CD14-positive monocyte (primary cell): ENCODE measurements at regions not wholly inside any gene's neighbourhood (a gene's known extent, or its start where the extent isn't known, plus 50 kb on each side); places are given as distances from the start of the nearest gene placed in this dataset.

ENCODE experiments used
- DNase-seq, 3 donors: peaks; one replicate each; pipeline ENCODE4 v3.0.0-alpha.2; 2011 to 2022
- H2AFZ ChIP-seq: 2 replicates; pipeline ENCODE4 v1.6.0; 2012; ENCODE audit warnings: mild to moderate bottlenecking, low read depth, low read length, inconsistent platforms; ENCODE audit not compliant: insufficient read depth, poor library complexity, severe bottlenecking
- H3K27ac ChIP-seq, 2 donors: 1 replicate in 1 of 2; 2 replicates in 1 of 2; pipeline ENCODE4 v1.5.1; 2012 to 2013; ENCODE audit warnings: low read length in 2 of 2, control low read depth in 1 of 2, inconsistent platforms in 1 of 2, low read depth in 1 of 2, mild to moderate bottlenecking in 1 of 2
- H3K27me3 ChIP-seq, 2 donors: one replicate each; pipeline versions ENCODE4 v1.6.0 to v1.6.1; 2011 to 2013; ENCODE audit warnings: low read length in 2 of 2; ENCODE audit not compliant: control insufficient read depth in 2 of 2, insufficient read depth in 2 of 2
- H3K36me3 ChIP-seq, 2 donors: replicated peaks in 1 of 2; 1 replicate in 1 of 2; 2 replicates in 1 of 2; pipeline versions ENCODE4 v1.5.1 to v1.6.1; 2012 to 2013; ENCODE audit warnings: low read length in 2 of 2, control low read depth in 1 of 2, inconsistent platforms in 1 of 2, mild to moderate bottlenecking in 1 of 2; ENCODE audit not compliant: insufficient read depth in 2 of 2, control insufficient read depth in 1 of 2
- H3K4me1 ChIP-seq, 2 donors: 1 replicate in 1 of 2; 2 replicates in 1 of 2; pipeline versions ENCODE4 v1.5.1 to v1.6.1; 2012 to 2013; ENCODE audit warnings: low read length in 2 of 2, control low read depth in 1 of 2, inconsistent platforms in 1 of 2, mild to moderate bottlenecking in 1 of 2, moderate library complexity in 1 of 2; ENCODE audit not compliant: insufficient read depth in 2 of 2, control insufficient read depth in 1 of 2
- H3K4me2 ChIP-seq: replicated peaks from 2 replicates; pipeline ENCODE3; 2012; ENCODE audit warnings: low read length, moderate library complexity, mild to moderate bottlenecking; ENCODE audit not compliant: poor library complexity, severe bottlenecking; ENCODE audit errors: extremely low read depth
- H3K4me3 ChIP-seq, 3 experiments: fragments of 200-600 bp in 1 of 3; sonication (generic) in 1 of 3; replicated peaks in 1 of 3; 1 replicate in 2 of 3; 2 replicates in 1 of 3; pipeline ENCODE4 v1.5.1; 2011 to 2013; ENCODE audit warnings: low read length in 3 of 3, mild to moderate bottlenecking in 3 of 3, control low read depth in 2 of 3, low read depth in 2 of 3, inconsistent platforms in 1 of 3, moderate library complexity in 1 of 3
- H3K79me2 ChIP-seq: 2 replicates; pipeline ENCODE4 v1.6.0; 2012; ENCODE audit warnings: mild to moderate bottlenecking, control low read depth, inconsistent platforms, low read length, moderate library complexity; ENCODE audit not compliant: insufficient read depth
- H3K9ac ChIP-seq: 2 replicates; pipeline ENCODE4 v1.6.0; 2017; ENCODE audit warnings: low read length, mild to moderate bottlenecking; ENCODE audit not compliant: insufficient read depth, poor library complexity, severe bottlenecking
- H3K9me3 ChIP-seq, 2 donors: replicated peaks in 1 of 2; 1 replicate in 1 of 2; 2 replicates in 1 of 2; pipeline versions ENCODE4 v1.5.1 to v1.6.1; 2012 to 2013; ENCODE audit warnings: low read length in 2 of 2, control low read depth in 1 of 2; ENCODE audit not compliant: control insufficient read depth in 1 of 2, insufficient read depth in 1 of 2
- H4K20me1 ChIP-seq: 2 replicates; pipeline ENCODE4 v1.6.0; 2012; ENCODE audit warnings: mild to moderate bottlenecking, low read length, control low read depth, moderate library complexity; ENCODE audit not compliant: insufficient read depth
- H3K27ac Mint-ChIP-seq, 7 donors: one replicate each; pipeline ENCODE4 v1.8.0; 2020; ENCODE audit warnings: mild to moderate bottlenecking in 7 of 7, mixed read lengths in 7 of 7, moderate library complexity in 6 of 7, inconsistent platforms in 2 of 7
- H3K27me3 Mint-ChIP-seq, 3 donors: one replicate each; pipeline ENCODE4 v1.8.0; 2021 to 2022; ENCODE audit warnings: low read depth in 3 of 3, mild to moderate bottlenecking in 3 of 3, mixed read lengths in 3 of 3, moderate library complexity in 3 of 3, inconsistent platforms in 1 of 3
- H3K36me3 Mint-ChIP-seq, 2 donors: one replicate each; pipeline ENCODE4 v1.8.0; 2020; ENCODE audit warnings: mixed read lengths in 2 of 2, inconsistent platforms in 1 of 2, mild to moderate bottlenecking in 1 of 2
- H3K4me1 Mint-ChIP-seq: one replicate; pipeline ENCODE4 v1.8.0; 2020; ENCODE audit warnings: mild to moderate bottlenecking, mixed read lengths
- H3K4me3 Mint-ChIP-seq, 2 donors: one replicate each; pipeline ENCODE4 v1.8.0; 2020; ENCODE audit warnings: mild to moderate bottlenecking in 2 of 2, mixed read lengths in 2 of 2, moderate library complexity in 1 of 2
- H3K9me3 Mint-ChIP-seq, 7 donors: one replicate each; pipeline ENCODE4 v1.8.0; 2020 to 2022; ENCODE audit warnings: mixed read lengths in 7 of 7, mild to moderate bottlenecking in 6 of 7, moderate library complexity in 6 of 7, inconsistent platforms in 2 of 7
- WGBS: methylation state at CpG from one replicate; pipeline ENCODE4 v1.1.5; 2013; ENCODE audit warnings: missing lambda C conversion rate; ENCODE audit not compliant: insufficient coverage; 5-methylcytosine and 5-hydroxymethylcytosine counted together
- intact Hi-C, 2 donors: fragments of 100-400 bp; cut with micrococcal nuclease; formaldehyde crosslinking; loops; one replicate each; pipeline versions ENCODE4 v1.15.0 to v1.15.1; 2023
- TF ChIP-seq, protein P1 (sequence below): fragments of 200-600 bp; IDR thresholded peaks from one replicate; pipeline ENCODE4 v1.8.0; 2022; ENCODE audit warnings: antibody characterized with exemption, mild to moderate bottlenecking

DNA sequence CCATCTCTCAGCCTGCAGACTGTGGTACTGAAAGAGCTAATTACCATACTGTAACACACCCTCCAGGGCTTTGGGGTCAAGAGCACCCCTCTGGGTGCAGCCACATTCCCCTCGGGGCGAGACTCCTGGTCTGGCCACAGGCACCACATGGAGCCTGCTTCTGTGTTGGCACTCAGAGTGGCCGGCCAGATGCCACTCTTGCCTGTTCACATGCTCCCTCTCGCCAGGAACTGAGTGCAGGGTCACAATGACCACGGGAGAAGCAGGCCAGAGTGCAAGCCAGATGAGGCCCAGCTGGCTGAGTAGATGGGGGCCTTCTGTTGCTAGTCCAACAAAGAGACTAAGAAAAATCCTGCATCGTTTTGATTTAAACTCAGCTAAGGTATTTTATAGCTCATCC, 864.0 kb downstream of the KCNT2 start:
- Histone ChIP-seq H3K79me2 (no peaks in the 10 kb centered on the region), H3K9ac (no peak overlapping the region), H3K27me3 (no peaks in the 10 kb centered on the region), H3K36me3 (no peaks in the 10 kb centered on the region), H2AFZ (no peak overlapping the region), H3K9me3 (peaks cover 0 to 8% of the 10 kb centered on the region in 2 donors), H3K4me3 (no peak overlapping the region), H4K20me1 (no peaks in the 10 kb centered on the region), H3K4me1 (no peaks in the 10 kb centered on the region), H3K27ac (no peak overlapping the region), H3K4me2 (no peak overlapping the region)
- H3K9me3 Mint-ChIP-seq: peaks cover 2 to 8% (median 3%) of the 10 kb centered on the region in 7 donors
- H3K4me3 Mint-ChIP-seq: no peak overlapping the region
- peaks cover 0 to 2% (median 0%) of the 10 kb centered on the region in 3 donors for H3K27me3 Mint-ChIP-seq
- no peaks in the 10 kb centered on the region for H3K4me1 Mint-ChIP-seq
- TF ChIP-seq, protein P1, sequence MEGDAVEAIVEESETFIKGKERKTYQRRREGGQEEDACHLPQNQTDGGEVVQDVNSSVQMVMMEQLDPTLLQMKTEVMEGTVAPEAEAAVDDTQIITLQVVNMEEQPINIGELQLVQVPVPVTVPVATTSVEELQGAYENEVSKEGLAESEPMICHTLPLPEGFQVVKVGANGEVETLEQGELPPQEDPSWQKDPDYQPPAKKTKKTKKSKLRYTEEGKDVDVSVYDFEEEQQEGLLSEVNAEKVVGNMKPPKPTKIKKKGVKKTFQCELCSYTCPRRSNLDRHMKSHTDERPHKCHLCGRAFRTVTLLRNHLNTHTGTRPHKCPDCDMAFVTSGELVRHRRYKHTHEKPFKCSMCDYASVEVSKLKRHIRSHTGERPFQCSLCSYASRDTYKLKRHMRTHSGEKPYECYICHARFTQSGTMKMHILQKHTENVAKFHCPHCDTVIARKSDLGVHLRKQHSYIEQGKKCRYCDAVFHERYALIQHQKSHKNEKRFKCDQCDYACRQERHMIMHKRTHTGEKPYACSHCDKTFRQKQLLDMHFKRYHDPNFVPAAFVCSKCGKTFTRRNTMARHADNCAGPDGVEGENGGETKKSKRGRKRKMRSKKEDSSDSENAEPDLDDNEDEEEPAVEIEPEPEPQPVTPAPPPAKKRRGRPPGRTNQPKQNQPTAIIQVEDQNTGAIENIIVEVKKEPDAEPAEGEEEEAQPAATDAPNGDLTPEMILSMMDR: no peak
- no peak for DNase-seq
- WGBS: 90% methylated on average over 5 of the region's 6 CpGs
- no peak overlapping the region for H3K27ac Mint-ChIP-seq
- no peaks in the 10 kb centered on the region for H3K36me3 Mint-ChIP-seq
- intact Hi-C loops: no loop called here

DNA sequence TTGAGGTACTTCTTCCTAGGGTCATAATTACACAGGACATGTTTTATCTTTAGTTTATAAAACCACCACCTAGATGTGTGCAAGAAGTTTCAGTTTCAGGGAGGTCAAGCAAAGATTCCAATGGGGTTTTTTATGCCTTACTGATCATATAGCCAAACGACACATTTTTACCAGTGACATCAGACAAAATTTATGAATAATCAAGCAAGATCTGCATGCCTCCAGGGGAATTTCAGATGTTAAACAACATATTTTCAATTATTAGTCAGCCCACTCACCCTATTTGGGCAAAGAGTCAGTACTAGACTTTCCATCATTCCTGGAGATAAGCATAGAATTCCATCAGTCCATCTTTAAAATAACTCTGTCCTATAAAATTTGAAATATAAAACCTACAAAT, 867.4 kb downstream of the KCNT2 start:
- no peak overlapping the region for H3K4me3 Mint-ChIP-seq
- H3K9ac ChIP-seq: no peak overlapping the region

More for the DNA sequence above, 867.4 kb downstream of the KCNT2 start:
- Mint-ChIP-seq H3K4me1 (no peaks in the 10 kb centered on the region), H3K27ac (no peak overlapping the region), H3K27me3 (peaks cover 0 to 2% (median 0%) of the 10 kb centered on the region in 3 donors), H3K36me3 (no peaks in the 10 kb centered on the region), H3K9me3 (peaks cover 3 to 8% (median 4%) of the 10 kb centered on the region in 7 donors)
- no peaks in the 10 kb centered on the region for H4K20me1 ChIP-seq
- H3K27me3 ChIP-seq: no peaks in the 10 kb centered on the region
- intact Hi-C loops: no loop called here
- H3K4me3 ChIP-seq: no peak overlapping the region
- no peaks in the 10 kb centered on the region for H3K79me2 ChIP-seq
- H3K4me2 ChIP-seq: no peak overlapping the region
- no peaks in the 10 kb centered on the region for H3K36me3 ChIP-seq
- H3K9me3 ChIP-seq: peaks cover 0 to 8% of the 10 kb centered on the region in 2 donors
- TF ChIP-seq, protein P1: no peak
- no peaks in the 10 kb centered on the region for H3K4me1 ChIP-seq
- no peak overlapping the region for H3K27ac ChIP-seq
- WGBS: no CpG with 5 or more reads among the region's 1 CpG
- no peak overlapping the region for H2AFZ ChIP-seq
- no peak for DNase-seq
